ENCODE measurements at regions not wholly inside any gene's neighbourhood (a gene's known extent, or its start where the extent isn't known, plus 50 kb on each side); places are given as distances from the start of the nearest gene placed in this dataset.
"Not testable (repeated sequence)": the region's sequence is repeated elsewhere in the genome, so short reads cannot be mapped to it uniquely, and the experiment has no call there.

DNA sequence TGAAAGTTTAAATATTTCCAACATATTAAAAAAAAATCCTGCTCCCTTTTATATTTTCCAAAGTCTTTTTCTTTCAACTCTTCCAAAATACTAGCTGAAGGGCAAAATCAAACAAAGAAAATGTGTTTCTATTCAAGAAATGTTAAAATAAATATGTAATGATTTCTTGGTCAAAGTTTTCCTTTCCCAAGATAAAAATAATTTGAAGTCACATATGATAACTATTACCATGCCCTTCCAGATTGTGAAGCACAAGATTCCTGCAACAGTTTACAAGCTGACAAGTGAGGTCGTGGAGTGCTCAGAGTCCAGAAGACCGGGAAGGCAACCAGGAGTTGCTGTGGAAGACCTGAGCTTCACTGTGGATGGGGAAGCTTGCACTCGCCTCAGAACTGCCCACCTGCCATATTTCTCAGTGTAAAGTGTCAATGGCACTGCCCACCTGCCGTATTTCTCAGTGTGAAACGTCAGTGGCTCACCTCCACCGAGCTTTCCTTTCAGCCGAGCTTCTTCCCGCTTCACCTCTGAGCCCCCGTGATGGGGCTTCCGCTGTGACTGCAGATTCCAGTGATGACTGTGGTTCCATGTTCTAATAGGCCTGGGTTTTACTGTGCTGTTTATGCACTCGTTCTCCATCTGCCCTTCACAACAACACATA, 160.5 kb downstream of the THBS2 start:
- Mint-ChIP-seq H3K27ac (no peak overlapping the region), H3K4me3 (no peak overlapping the region), H3K27me3 (ENCODE audit: low read depth) (peaks cover 2% of the 10 kb centered on the region), H3K9me3 (peaks cover 37% of the 10 kb centered on the region), H3K36me3 (peaks cover 8% of the 10 kb centered on the region), H3K4me1 (peaks cover 5% of the 10 kb centered on the region)
- no peak for DNase-seq (ENCODE audit: low spot score in 2 of 2, unreplicated experiment in 2 of 2)
- TF ChIP-seq, protein P1, sequence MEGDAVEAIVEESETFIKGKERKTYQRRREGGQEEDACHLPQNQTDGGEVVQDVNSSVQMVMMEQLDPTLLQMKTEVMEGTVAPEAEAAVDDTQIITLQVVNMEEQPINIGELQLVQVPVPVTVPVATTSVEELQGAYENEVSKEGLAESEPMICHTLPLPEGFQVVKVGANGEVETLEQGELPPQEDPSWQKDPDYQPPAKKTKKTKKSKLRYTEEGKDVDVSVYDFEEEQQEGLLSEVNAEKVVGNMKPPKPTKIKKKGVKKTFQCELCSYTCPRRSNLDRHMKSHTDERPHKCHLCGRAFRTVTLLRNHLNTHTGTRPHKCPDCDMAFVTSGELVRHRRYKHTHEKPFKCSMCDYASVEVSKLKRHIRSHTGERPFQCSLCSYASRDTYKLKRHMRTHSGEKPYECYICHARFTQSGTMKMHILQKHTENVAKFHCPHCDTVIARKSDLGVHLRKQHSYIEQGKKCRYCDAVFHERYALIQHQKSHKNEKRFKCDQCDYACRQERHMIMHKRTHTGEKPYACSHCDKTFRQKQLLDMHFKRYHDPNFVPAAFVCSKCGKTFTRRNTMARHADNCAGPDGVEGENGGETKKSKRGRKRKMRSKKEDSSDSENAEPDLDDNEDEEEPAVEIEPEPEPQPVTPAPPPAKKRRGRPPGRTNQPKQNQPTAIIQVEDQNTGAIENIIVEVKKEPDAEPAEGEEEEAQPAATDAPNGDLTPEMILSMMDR (IDR thresholded peaks at IDR 0.05; ENCODE audit: unreplicated experiment): no peak

DNA sequence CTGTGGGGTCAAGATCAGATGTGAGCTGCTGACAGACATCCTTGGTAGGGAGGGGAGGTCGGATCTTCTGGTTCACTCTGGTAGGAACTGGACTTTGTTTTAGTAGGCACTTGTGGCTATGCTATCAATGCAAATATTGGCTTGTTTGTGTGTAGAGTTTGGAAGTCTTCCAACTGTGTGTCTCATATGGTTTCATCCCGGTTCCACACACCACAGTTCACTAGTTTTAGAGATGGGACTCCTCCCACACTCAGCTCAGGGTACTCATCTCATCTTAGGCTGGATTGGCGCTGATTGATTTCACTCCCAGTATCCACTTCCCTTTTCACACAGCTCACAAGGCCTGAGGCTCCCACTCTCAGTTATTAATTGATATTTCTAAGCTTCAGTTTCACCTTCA, 161.3 kb downstream of the THBS2 start:
- Mint-ChIP-seq H3K27me3 (ENCODE audit: low read depth) (peaks cover 2% of the 10 kb centered on the region), H3K27ac (no peak overlapping the region), H3K9me3 (peaks cover 37% of the 10 kb centered on the region), H3K4me3 (no peak overlapping the region), H3K4me1 (peaks cover 3% of the 10 kb centered on the region), H3K36me3 (peaks cover 8% of the 10 kb centered on the region)
- TF ChIP-seq, protein P1 (IDR thresholded peaks at IDR 0.05; ENCODE audit: unreplicated experiment): no peak
- no peak for DNase-seq (ENCODE audit: low spot score in 2 of 2, unreplicated experiment in 2 of 2)

DNA sequence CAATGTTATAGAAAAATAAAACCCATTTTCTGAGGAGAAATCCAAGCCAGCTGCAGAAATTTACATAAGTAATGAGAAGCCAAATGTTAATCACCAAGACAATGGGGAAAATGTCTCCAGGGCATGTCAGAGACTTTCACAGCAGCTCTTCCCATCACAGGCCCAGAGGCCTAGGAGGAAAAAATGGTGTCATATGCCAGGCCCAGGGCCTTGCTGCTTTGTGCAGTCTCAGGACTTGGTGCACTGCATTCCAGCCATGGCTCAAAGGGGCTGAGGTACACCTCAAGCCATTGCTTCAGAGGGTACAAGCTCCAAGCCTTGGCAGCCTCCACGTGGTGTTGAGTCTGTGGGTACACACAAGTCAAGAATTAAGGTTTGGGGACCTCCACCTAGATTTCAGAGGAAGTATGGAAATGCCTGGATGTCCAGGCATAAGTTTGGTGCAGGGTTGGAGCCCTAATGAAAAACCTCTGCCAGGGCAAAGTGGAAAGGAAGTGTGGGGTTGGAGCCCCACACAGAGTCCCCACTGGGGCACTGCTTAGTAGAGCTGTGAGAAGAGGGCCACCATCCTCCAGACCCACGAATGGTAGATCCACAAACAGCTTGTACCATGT, 163.0 kb downstream of the THBS2 start:
- not testable (repeated sequence) for H3K27ac Mint-ChIP-seq; H3K27me3 Mint-ChIP-seq (ENCODE audit: low read depth); H3K4me3 Mint-ChIP-seq; H3K36me3 Mint-ChIP-seq; DNase-seq (ENCODE audit: low spot score in 2 of 2, unreplicated experiment in 2 of 2); H3K4me1 Mint-ChIP-seq
- H3K9me3 Mint-ChIP-seq: peaks cover 37% of the 10 kb centered on the region

DNA sequence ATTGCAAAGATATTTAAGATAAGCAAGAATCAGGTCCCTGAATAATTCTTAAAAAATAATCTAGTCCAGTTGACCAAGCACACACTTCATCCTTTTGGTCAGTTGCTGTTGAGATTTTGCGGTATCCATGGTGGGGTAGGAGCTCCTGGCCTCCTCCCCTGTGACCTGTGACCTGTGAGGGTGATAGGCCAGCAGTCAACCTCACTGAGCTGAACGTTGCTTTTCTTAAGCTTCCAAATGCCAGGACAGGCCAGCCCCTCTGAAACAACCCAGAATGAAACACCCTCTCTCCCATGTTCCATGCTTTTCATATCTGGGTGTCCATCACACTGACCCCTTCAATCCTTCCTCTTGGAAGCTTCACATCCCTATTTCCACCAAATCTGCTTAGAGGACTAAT, 164.9 kb downstream of the THBS2 start:
- Mint-ChIP-seq H3K36me3 (peaks cover 8% of the 10 kb centered on the region), H3K4me3 (no peak overlapping the region), H3K27ac (no peak overlapping the region)

GRCh38 chr6:169087443-169088041, 166.1 kb downstream of the THBS2 start:
- Mint-ChIP-seq H3K27ac (no peak overlapping the region), H3K4me1 (no peaks in the 10 kb centered on the region), H3K4me3 (no peak overlapping the region), H3K9me3 (peaks cover 45% of the 10 kb centered on the region), H3K27me3 (ENCODE audit: low read depth) (no peaks in the 10 kb centered on the region), H3K36me3 (peaks cover 8% of the 10 kb centered on the region)
- TF ChIP-seq, protein P1 (IDR thresholded peaks at IDR 0.05; ENCODE audit: unreplicated experiment): no peak
- DNase-seq (ENCODE audit: low spot score in 2 of 2, unreplicated experiment in 2 of 2): no peak

More for the DNA sequence above, 164.9 kb downstream of the THBS2 start:
- Mint-ChIP-seq H3K4me1 (no peaks in the 10 kb centered on the region), H3K9me3 (peaks cover 48% of the 10 kb centered on the region), H3K27me3 (ENCODE audit: low read depth) (no peaks in the 10 kb centered on the region)
- TF ChIP-seq, protein P1 (IDR thresholded peaks at IDR 0.05; ENCODE audit: unreplicated experiment): no peak
- no peak for DNase-seq (ENCODE audit: low spot score in 2 of 2, unreplicated experiment in 2 of 2)

GRCh38 chr6:169086616-169087015, 167.0 kb downstream of the THBS2 start:
- H3K9me3 Mint-ChIP-seq: peaks cover 36% of the 10 kb centered on the region
- not testable (repeated sequence) for H3K27me3 Mint-ChIP-seq (ENCODE audit: low read depth); H3K4me1 Mint-ChIP-seq; H3K4me3 Mint-ChIP-seq; H3K27ac Mint-ChIP-seq; DNase-seq (ENCODE audit: low spot score in 2 of 2, unreplicated experiment in 2 of 2); H3K36me3 Mint-ChIP-seq
